NCI-H128 (cell line): ENCODE measurements at regions not wholly inside any gene's neighbourhood (a gene's known extent, or its start where the extent isn't known, plus 50 kb on each side); places are given as distances from the start of the nearest gene placed in this dataset.
"Not testable (repeated sequence)": the region's sequence is repeated elsewhere in the genome, so short reads cannot be mapped to it uniquely, and the experiment has no call there.

Source experiments
- DNase-seq: peaks from one replicate; lab custom pipeline; 2025; ENCODE audit not compliant: unreplicated experiment; lab: John Stamatoyannopoulos, UW

GRCh38 chr11:71130106-71130505 is 122.3 kb downstream of the SHANK2 start:
- DNase-seq: no peak

GRCh38 chr11:71129624-71130023 is 122.8 kb downstream of the SHANK2 start:
- no peak for DNase-seq

- DNase-seq: no peak
These were observed 124.6 kb downstream of the SHANK2 start for GRCh38 chr11:71127806-71128205.

GRCh38 chr11:71126401-71126800 is 126.0 kb downstream of the SHANK2 start:
- DNase-seq: not testable (repeated sequence)

GRCh38 chr11:71125150-71125549 is 127.2 kb downstream of the SHANK2 start:
- DNase-seq: no peak

- DNase-seq: no peak
These were observed 128.2 kb downstream of the SHANK2 start for GRCh38 chr11:71124127-71124526.

GRCh38 chr11:71120471-71120896 is 131.9 kb downstream of the SHANK2 start:
- no peak for DNase-seq

- DNase-seq: no peak
These were observed 132.6 kb downstream of the SHANK2 start for GRCh38 chr11:71119656-71120269.

GRCh38 chr11:71118671-71119250 is 133.6 kb downstream of the SHANK2 start:
- DNase-seq: no peak

- no peak for DNase-seq
These were observed 135.1 kb downstream of the SHANK2 start for GRCh38 chr11:71117311-71117710.

- no peak for DNase-seq
These were observed 135.7 kb downstream of the SHANK2 start for GRCh38 chr11:71116693-71117040.

GRCh38 chr11:71115770-71116692 is 136.3 kb downstream of the SHANK2 start:
- no peak for DNase-seq

GRCh38 chr11:71114124-71114851 is 138.1 kb downstream of the SHANK2 start:
- no peak for DNase-seq

- no peak for DNase-seq
These were observed 139.4 kb downstream of the SHANK2 start for GRCh38 chr11:71112990-71113389.

GRCh38 chr11:71112454-71112853 is 139.9 kb downstream of the SHANK2 start:
- no peak for DNase-seq

GRCh38 chr11:71109586-71109985 is 142.8 kb downstream of the SHANK2 start:
- no peak for DNase-seq

GRCh38 chr11:71109186-71109585 is 143.2 kb downstream of the SHANK2 start:
- no peak for DNase-seq

GRCh38 chr11:71108013-71108865 is 144.1 kb downstream of the SHANK2 start:
- no peak for DNase-seq

GRCh38 chr11:71106671-71107070 is 145.7 kb downstream of the SHANK2 start:
- no peak for DNase-seq

- DNase-seq: no peak
These were observed 149.1 kb downstream of the SHANK2 start for GRCh38 chr11:71103266-71103665.
